ENCODE measurements at regions not wholly inside any gene's neighbourhood (a gene's known extent, or its start where the extent isn't known, plus 50 kb on each side); places are given as distances from the start of the nearest gene placed in this dataset.
"Not testable (repeated sequence)": the region's sequence is repeated elsewhere in the genome, so short reads cannot be mapped to it uniquely, and the experiment has no call there.

DNA sequence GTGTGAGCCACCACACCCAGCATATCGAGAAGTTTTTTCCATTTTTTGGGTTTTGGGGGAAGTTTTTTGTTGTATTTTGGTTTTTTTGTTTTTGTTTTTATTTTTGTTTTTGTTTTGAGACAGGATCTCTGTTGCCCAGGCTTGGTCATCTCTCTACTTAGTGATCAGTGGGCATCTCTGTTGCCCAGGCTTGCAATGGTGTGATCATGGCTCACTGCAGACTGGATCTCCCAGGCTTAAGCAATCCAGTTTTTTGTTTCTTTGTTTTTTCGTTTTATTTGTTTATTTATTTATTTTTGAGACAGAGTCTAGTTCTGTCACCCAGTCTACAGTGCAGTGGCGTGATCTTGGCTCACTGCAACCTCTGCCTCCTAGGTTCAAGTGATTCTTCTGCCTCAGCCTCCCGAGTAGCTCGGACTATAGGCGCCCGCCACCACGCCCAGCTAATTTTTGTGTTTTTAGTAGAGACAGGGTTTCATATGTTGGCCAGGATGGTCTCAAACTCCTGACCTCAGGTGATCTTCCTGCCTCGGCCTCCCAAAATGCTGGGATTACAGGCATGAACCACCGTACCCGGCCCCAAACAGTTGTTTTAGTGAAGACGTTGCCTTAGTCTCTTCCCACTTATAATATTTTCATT, 99.6 kb upstream of the CHD2 start:
- TF ChIP-seq, protein P1, sequence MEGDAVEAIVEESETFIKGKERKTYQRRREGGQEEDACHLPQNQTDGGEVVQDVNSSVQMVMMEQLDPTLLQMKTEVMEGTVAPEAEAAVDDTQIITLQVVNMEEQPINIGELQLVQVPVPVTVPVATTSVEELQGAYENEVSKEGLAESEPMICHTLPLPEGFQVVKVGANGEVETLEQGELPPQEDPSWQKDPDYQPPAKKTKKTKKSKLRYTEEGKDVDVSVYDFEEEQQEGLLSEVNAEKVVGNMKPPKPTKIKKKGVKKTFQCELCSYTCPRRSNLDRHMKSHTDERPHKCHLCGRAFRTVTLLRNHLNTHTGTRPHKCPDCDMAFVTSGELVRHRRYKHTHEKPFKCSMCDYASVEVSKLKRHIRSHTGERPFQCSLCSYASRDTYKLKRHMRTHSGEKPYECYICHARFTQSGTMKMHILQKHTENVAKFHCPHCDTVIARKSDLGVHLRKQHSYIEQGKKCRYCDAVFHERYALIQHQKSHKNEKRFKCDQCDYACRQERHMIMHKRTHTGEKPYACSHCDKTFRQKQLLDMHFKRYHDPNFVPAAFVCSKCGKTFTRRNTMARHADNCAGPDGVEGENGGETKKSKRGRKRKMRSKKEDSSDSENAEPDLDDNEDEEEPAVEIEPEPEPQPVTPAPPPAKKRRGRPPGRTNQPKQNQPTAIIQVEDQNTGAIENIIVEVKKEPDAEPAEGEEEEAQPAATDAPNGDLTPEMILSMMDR (IDR thresholded peaks at IDR 0.05) = not testable (repeated sequence)
- TF ChIP-seq POLR2AphosphoS5 (IDR thresholded peaks at IDR 0.05) = not testable (repeated sequence)
